ENCODE measurements at regions not wholly inside any gene's neighbourhood (a gene's known extent, or its start where the extent isn't known, plus 50 kb on each side); places are given as distances from the start of the nearest gene placed in this dataset.

DNA sequence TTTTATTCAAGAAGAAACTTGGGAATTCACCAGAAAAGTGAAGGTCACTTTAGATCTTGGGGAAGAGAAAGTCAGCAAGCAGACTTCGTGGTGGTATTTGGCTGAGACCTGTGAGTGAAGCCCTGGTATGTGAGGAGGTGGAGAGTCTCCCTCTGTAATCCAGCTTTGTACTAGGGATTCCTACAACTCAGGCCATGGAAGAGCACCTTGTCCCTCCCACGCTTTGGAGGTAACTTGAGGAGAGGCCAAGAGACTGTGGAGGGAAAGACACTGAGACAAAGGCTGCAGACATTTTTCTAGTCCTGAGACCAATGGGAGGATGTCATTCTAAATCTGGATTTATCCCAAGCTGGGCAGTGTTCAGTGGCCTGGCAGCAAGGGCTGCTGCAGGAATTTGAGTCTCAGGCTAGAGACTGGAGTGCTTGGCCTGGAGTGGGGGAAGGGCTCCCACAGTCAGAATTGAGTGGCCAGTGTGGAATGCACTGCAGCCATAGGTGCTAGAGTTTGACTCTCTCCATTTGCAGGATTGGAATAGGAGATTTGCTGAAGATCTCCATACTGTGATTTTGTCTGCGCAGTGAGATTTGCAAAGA, 219.0 kb downstream of the ACTR3 start:
- no peak for TF ChIP-seq POLR2A (IDR thresholded peaks at IDR 0.05)
- TF ChIP-seq, protein P1, sequence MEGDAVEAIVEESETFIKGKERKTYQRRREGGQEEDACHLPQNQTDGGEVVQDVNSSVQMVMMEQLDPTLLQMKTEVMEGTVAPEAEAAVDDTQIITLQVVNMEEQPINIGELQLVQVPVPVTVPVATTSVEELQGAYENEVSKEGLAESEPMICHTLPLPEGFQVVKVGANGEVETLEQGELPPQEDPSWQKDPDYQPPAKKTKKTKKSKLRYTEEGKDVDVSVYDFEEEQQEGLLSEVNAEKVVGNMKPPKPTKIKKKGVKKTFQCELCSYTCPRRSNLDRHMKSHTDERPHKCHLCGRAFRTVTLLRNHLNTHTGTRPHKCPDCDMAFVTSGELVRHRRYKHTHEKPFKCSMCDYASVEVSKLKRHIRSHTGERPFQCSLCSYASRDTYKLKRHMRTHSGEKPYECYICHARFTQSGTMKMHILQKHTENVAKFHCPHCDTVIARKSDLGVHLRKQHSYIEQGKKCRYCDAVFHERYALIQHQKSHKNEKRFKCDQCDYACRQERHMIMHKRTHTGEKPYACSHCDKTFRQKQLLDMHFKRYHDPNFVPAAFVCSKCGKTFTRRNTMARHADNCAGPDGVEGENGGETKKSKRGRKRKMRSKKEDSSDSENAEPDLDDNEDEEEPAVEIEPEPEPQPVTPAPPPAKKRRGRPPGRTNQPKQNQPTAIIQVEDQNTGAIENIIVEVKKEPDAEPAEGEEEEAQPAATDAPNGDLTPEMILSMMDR (IDR thresholded peaks at IDR 0.05): no peak
- H3K27me3 ChIP-seq: no peaks in the 10 kb centered on the region
- DNase-seq (no peak), ATAC-seq (peak; percentile 27)
- no peaks in the 10 kb centered on the region for H3K9me3 ChIP-seq
- intact Hi-C loops (cut with DNase I): no loop called here
- H3K4me3 ChIP-seq: no peak overlapping the region
- no peak overlapping the region for H3K27ac ChIP-seq
- 63 to 71% methylated on average over 2 to 3 of the region's 3 CpGs for WGBS, 2 donors
- H3K4me1 ChIP-seq: no peaks in the 10 kb centered on the region
- H3K36me3 ChIP-seq (replicated peaks in 1 of 2; ENCODE audit: insufficient read depth in 1 of 2, low read depth in 2 of 2): no peaks in the 10 kb centered on the region

DNA sequence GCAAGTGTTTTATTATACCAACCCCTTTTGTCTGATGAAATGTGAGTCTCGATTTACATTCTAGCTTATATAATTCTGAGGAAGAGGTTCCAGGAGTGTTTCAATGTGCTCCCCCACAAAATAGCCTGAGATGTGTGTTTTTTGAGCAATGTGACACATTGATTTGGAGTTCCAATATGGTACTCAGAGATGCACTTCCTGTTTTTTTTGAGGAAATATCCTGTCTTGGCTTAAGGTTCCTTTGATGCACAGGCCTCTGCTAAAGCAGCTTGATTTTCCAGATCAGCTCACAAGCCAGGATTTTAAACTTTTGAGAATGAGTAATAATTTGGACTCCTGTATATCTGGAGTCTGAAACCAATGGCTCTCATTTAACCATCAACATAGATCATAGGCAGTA, 221.4 kb downstream of the ACTR3 start:
- DNase-seq (no peak), ATAC-seq (no peak)
- 78 to 92% methylated on average over 1 of the region's 1 CpG for WGBS, 2 donors

DNA sequence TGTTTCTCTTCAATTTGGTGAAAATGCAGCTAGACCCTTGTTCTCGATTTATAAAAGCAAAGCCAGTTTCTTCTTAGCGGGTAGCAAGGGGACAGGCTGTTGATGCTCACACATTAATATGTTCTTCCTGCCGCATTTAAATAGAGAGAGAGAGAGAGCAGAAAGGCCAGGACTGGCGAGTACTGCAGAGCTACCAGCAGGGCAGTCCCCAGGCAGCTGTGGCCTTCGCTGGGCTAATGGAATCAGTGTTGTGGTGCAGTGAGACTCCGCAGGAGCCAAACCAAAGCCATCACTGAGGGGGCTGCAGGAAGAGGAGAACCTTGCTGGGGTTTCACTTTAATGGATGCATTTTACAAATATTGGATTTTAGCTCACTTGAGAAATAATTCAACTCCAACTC, 223.6 kb downstream of the ACTR3 start:
- WGBS, 2 donors: 80% methylated on average over 6 of the region's 6 CpGs

More for the DNA sequence above, 221.4 kb downstream of the ACTR3 start:
- Histone ChIP-seq H3K4me1 (no peaks in the 10 kb centered on the region), H3K27ac (no peak overlapping the region), H3K36me3 (replicated peaks in 1 of 2; ENCODE audit: insufficient read depth in 1 of 2, low read depth in 2 of 2) (no peaks in the 10 kb centered on the region), H3K27me3 (no peaks in the 10 kb centered on the region), H3K4me3 (no peak overlapping the region), H3K9me3 (no peaks in the 10 kb centered on the region)
- intact Hi-C loops (cut with DNase I): no loop called here
- TF ChIP-seq POLR2A (IDR thresholded peaks at IDR 0.05): no peak
- TF ChIP-seq, protein P1 (IDR thresholded peaks at IDR 0.05): no peak

DNA sequence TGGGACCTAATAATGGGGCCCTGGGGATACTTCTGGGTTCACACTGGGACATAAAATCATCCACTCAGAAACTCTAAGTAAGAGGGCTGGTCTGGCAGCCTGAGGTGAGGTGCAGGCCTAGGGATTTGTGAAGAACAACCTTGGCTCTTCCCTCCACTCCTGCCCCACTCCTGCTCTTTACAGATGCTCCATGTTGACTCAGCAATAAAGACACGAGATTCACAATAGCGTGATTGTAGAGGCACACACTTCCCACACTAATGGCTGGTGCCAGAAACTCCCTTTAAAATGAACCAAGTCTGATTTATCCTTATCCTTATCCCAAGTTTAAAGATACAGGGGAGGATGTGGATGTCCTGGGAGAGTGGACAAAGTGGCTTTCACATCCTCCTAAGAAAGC, 228.2 kb downstream of the ACTR3 start:
- Histone ChIP-seq H3K4me1 (no peaks in the 10 kb centered on the region), H3K4me3 (no peak overlapping the region), H3K27me3 (no peaks in the 10 kb centered on the region), H3K9me3 (no peaks in the 10 kb centered on the region), H3K27ac (no peak overlapping the region), H3K36me3 (replicated peaks in 1 of 2; ENCODE audit: insufficient read depth in 1 of 2, low read depth in 2 of 2) (no peaks in the 10 kb centered on the region)
- ATAC-seq: no peak
- TF ChIP-seq POLR2A (IDR thresholded peaks at IDR 0.05): no peak
- TF ChIP-seq, protein P1 (IDR thresholded peaks at IDR 0.05): no peak
- intact Hi-C loops (cut with DNase I): no loop called here
- DNase-seq: no peak
- 52 to 80% methylated on average over 2 of the region's 2 CpGs for WGBS, 2 donors

More for the DNA sequence above, 223.6 kb downstream of the ACTR3 start:
- H3K27ac ChIP-seq: no peak overlapping the region
- intact Hi-C loops (cut with DNase I): no loop called here
- H3K4me1 ChIP-seq: no peaks in the 10 kb centered on the region
- H3K27me3 ChIP-seq: no peaks in the 10 kb centered on the region
- H3K36me3 ChIP-seq (replicated peaks in 1 of 2; ENCODE audit: insufficient read depth in 1 of 2, low read depth in 2 of 2): no peaks in the 10 kb centered on the region
- no peak for TF ChIP-seq POLR2A (IDR thresholded peaks at IDR 0.05)
- TF ChIP-seq, protein P1 (IDR thresholded peaks at IDR 0.05): no peak
- ATAC-seq (no peak), DNase-seq (no peak)
- no peak overlapping the region for H3K4me3 ChIP-seq
- no peaks in the 10 kb centered on the region for H3K9me3 ChIP-seq

DNA sequence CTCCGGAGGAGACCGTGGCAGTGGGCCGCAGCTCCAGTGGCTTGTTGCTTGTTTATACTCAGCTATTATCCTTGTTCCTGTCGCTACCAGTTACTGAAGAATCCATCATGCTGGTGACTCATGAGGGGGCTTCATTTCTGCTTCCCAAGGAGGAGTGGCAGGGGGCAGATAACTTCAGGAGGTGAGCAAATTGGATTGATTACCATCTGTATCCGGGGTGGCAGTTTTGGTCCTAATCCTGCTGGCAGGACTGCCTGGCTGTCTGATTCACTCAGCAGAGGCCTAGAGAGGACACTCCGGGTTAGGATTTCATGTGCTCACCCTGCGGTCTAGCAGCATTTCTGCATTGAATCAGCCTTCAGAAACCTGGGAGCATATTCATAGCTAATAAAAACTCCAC, 230.0 kb downstream of the ACTR3 start:
- no peak for TF ChIP-seq POLR2A (IDR thresholded peaks at IDR 0.05)
- TF ChIP-seq, protein P1 (IDR thresholded peaks at IDR 0.05): no peak
- Histone ChIP-seq H3K4me3 (no peak overlapping the region), H3K36me3 (replicated peaks in 1 of 2; ENCODE audit: insufficient read depth in 1 of 2, low read depth in 2 of 2) (no peaks in the 10 kb centered on the region), H3K4me1 (no peaks in the 10 kb centered on the region), H3K9me3 (no peaks in the 10 kb centered on the region), H3K27me3 (no peaks in the 10 kb centered on the region), H3K27ac (no peak overlapping the region)
- DNase-seq (no peak), ATAC-seq (no peak)
- WGBS, 2 donors: 81 to 86% methylated on average over 7 of the region's 7 CpGs
- intact Hi-C loops (cut with DNase I): no loop called here

All from body of pancreas (tissue), 4 donors.